Trophoblast cell (in vitro differentiated cells and primary cell): ENCODE measurements at regions not wholly inside any gene's neighbourhood (a gene's known extent, or its start where the extent isn't known, plus 50 kb on each side); places are given as distances from the start of the nearest gene placed in this dataset.

Source experiments
- DNase-seq, 2 donors: peaks; one replicate each; pipeline ENCODE4 v3.0.0-alpha.2; 2016
- H2AFZ ChIP-seq: 2 replicates; pipeline ENCODE4 v1.6.1; 2013; ENCODE audit warnings: low read length, moderate library complexity, mild to moderate bottlenecking; ENCODE audit not compliant: insufficient read depth, poor library complexity
- H2AK5ac ChIP-seq: 2 replicates; pipeline ENCODE4 v1.6.1; 2013; ENCODE audit warnings: mild to moderate bottlenecking, low read length
- H2BK120ac ChIP-seq: 2 replicates; pipeline ENCODE4 v1.6.1; 2013; ENCODE audit warnings: low read length, mild to moderate bottlenecking, moderate library complexity; ENCODE audit not compliant: insufficient read depth, poor library complexity
- H2BK12ac ChIP-seq: 2 replicates; pipeline ENCODE4 v1.6.1; 2013; ENCODE audit warnings: mild to moderate bottlenecking, low read length, moderate library complexity
- H2BK5ac ChIP-seq: 2 replicates; pipeline ENCODE4 v1.6.1; 2013; ENCODE audit warnings: low read length, low read depth, moderate library complexity, mild to moderate bottlenecking; ENCODE audit not compliant: poor library complexity
- H3K14ac ChIP-seq: 2 replicates; pipeline ENCODE4 v1.6.1; 2013; ENCODE audit warnings: mild to moderate bottlenecking, low read length
- H3K18ac ChIP-seq: 2 replicates; pipeline ENCODE4 v1.6.1; 2013; ENCODE audit warnings: mild to moderate bottlenecking, low read length
- H3K23ac ChIP-seq: 2 replicates; pipeline ENCODE4 v1.6.1; 2013; ENCODE audit warnings: low read length
- H3K27ac ChIP-seq: 2 replicates; pipeline ENCODE4 v1.5.1; 2013; ENCODE audit warnings: low read depth, mild to moderate bottlenecking, inconsistent platforms, low read length, moderate library complexity
- H3K27me3 ChIP-seq: 2 replicates; pipeline ENCODE4 v1.6.1; 2013; ENCODE audit warnings: inconsistent platforms, mild to moderate bottlenecking, low read length, moderate library complexity; ENCODE audit not compliant: insufficient read depth
- H3K36me3 ChIP-seq, 2 experiments: 1 replicate in 1 of 2; 2 replicates in 1 of 2; pipeline ENCODE4 v1.6.1; 2013; ENCODE audit warnings: low read length in 2 of 2, mild to moderate bottlenecking in 2 of 2, moderate library complexity in 1 of 2; ENCODE audit not compliant: insufficient read depth in 2 of 2, control insufficient read depth in 1 of 2
- H3K4ac ChIP-seq: 2 replicates; pipeline ENCODE4 v1.6.1; 2013; ENCODE audit warnings: low read depth, mild to moderate bottlenecking, low read length, moderate library complexity
- H3K4me1 ChIP-seq, 2 experiments: 1 replicate in 1 of 2; 2 replicates in 1 of 2; pipeline ENCODE4 v1.6.1; 2013; ENCODE audit warnings: low read length in 2 of 2, mild to moderate bottlenecking in 2 of 2, moderate library complexity in 1 of 2; ENCODE audit not compliant: insufficient read depth in 2 of 2, control insufficient read depth in 1 of 2
- H3K4me2 ChIP-seq: 2 replicates; pipeline ENCODE4 v1.6.1; 2013; ENCODE audit warnings: inconsistent platforms, mild to moderate bottlenecking, low read length, moderate library complexity
- H3K4me3 ChIP-seq: 2 replicates; pipeline ENCODE4 v1.5.1; 2013; ENCODE audit warnings: mild to moderate bottlenecking, low read depth, low read length, inconsistent platforms
- H3K79me1 ChIP-seq: one replicate; pipeline ENCODE4 v1.6.1; 2013; ENCODE audit warnings: low read length
- H3K79me2 ChIP-seq: 2 replicates; pipeline ENCODE4 v1.6.1; 2013; ENCODE audit warnings: low read length, mild to moderate bottlenecking; ENCODE audit not compliant: control insufficient read depth, insufficient read depth, poor library complexity
- H3K9ac ChIP-seq: 2 replicates; pipeline ENCODE4 v1.6.1; 2013; ENCODE audit warnings: mild to moderate bottlenecking, low read length
- H3K9me3 ChIP-seq: 2 replicates; pipeline ENCODE4 v1.6.1; 2013; ENCODE audit warnings: low read depth, mild to moderate bottlenecking, control low read depth, inconsistent platforms, low read length; ENCODE audit not compliant: insufficient read depth
- H4K12ac ChIP-seq: 2 replicates; pipeline ENCODE4 v1.6.1; 2013; ENCODE audit warnings: low read depth, mild to moderate bottlenecking, low read length, moderate library complexity
- H4K8ac ChIP-seq: 2 replicates; pipeline ENCODE4 v1.6.1; 2013; ENCODE audit warnings: low read depth, mild to moderate bottlenecking, low read length, moderate library complexity
- H4K91ac ChIP-seq: one replicate; pipeline ENCODE4 v1.6.1; 2013; ENCODE audit warnings: low read depth, mild to moderate bottlenecking, low read length, moderate library complexity
- WGBS: extraction: QIAGEN DNeasy Blood & Tissue Kit; methylation state at CpG from one replicate; pipeline ENCODE4 v1.1.7; 2013; ENCODE audit warnings: missing lambda C conversion rate; ENCODE audit not compliant: insufficient read length, insufficient coverage; ENCODE audit errors: extremely low coverage; 5-methylcytosine and 5-hydroxymethylcytosine counted together

DNA sequence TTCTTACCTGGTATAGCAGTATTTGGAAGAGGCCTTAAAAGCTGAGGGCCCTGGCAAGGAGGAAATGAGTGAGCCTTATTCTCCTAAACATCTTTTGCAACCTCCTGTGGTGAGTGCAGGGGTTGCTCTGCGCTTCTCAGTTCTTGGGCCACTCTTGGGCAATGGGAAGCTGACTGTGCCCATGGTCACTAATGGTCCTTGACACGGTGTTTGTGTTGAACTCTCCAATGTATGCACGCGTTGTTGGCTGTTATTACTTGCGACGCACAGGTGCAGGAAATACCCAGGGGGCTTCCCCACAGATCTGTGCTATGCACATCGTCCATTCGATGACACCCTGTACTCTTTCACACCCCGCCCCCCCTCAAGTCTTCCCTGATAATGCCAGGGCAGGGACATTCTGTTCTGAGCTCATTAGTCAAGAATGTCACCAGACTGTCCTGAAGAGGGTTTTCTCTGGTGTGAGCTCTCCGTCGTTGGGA is 79.7 kb downstream of the EDN1 start:
- peak; percentile 23 to 40 for DNase-seq
- Histone ChIP-seq H3K27me3 (no peaks in the 10 kb centered on the region), H3K79me1 (peaks cover 2% of the 10 kb centered on the region), H3K27ac (no peak overlapping the region), H2BK12ac (no peak overlapping the region), H4K8ac (no peak overlapping the region), H3K9me3 (no peaks in the 10 kb centered on the region), H3K4ac (no peak overlapping the region), H2AK5ac (no peak overlapping the region), H3K14ac (no peak overlapping the region), H4K91ac (no peak overlapping the region), H3K36me3 (no peaks in the 10 kb centered on the region), H3K23ac (no peak overlapping the region), H2BK5ac (no peak overlapping the region), H3K9ac (no peak overlapping the region), H3K4me2 (no peak overlapping the region), H3K4me3 (no peak overlapping the region), H2AFZ (no peak overlapping the region), H2BK120ac (no peak overlapping the region), H3K79me2 (no peaks in the 10 kb centered on the region), H3K18ac (no peak overlapping the region), H3K4me1 (peaks cover 8 to 15% of the 10 kb centered on the region in 2 experiments), H4K12ac (no peak overlapping the region)
- WGBS, result no CpG with 5 or more reads among the region's 11 CpGs

DNA sequence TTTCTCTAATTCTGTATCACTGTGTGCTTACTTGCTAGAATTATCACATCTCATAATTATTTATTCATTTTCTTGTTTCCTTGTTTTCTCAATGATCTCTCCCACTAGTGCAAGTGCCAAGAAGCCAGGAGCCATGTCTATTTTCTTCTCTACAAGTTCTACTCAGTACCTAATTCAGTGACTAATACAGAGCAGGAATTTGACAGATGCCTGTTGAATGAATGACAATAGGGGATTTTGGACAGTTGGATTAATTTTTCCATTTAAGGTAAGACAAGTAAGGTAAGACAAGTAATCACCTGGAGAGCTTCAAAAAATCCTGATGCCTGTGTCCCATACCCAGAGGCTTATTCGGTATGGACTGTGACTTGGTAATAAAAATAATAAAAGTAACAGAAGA is 81.0 kb downstream of the EDN1 start:
- Histone ChIP-seq H3K4ac (no peak overlapping the region), H4K12ac (no peak overlapping the region), H3K36me3 (no peaks in the 10 kb centered on the region), H4K91ac (no peak overlapping the region), H3K27me3 (no peaks in the 10 kb centered on the region), H3K79me1 (no peaks in the 10 kb centered on the region), H2BK120ac (no peak overlapping the region), H2BK5ac (no peak overlapping the region), H3K4me3 (no peak overlapping the region), H3K27ac (no peak overlapping the region), H2AFZ (no peak overlapping the region), H3K14ac (no peak overlapping the region), H3K18ac (no peak overlapping the region), H3K79me2 (no peaks in the 10 kb centered on the region), H2AK5ac (no peak overlapping the region), H4K8ac (no peak overlapping the region), H3K9ac (no peak overlapping the region), H3K4me2 (no peak overlapping the region), H3K23ac (no peak overlapping the region), H2BK12ac (no peak overlapping the region), H3K9me3 (no peaks in the 10 kb centered on the region), H3K4me1 (peaks cover 4 to 7% of the 10 kb centered on the region in 2 experiments)
- no CpG with 5 or more reads among the region's 1 CpG for whole genome bisulfite sequencing
- DNase-seq, result peak in 1 of 2 donors; percentile 40

DNA sequence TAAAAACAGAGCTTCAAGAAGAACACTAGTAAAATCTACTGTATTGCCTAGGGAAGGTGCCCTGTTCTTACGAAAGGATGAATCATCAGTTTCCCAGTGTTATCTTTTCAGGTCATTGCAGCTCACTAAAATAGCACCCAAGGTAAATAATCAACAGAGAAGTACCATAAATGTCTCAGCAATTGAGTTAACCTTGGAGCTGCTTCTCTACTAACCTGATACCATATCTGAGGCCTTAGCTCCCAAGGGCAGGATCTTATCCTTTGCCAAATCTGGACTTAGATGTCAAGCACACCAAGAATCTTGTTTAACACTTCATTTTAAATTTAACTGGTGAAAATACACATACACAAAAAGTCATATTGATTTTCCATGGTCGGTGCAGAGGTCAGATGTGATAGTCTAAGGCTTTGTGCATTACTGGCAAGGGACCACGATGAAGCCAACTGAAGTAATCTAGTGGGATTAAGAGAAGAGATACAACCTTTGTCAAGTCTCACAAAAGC is 81.5 kb downstream of the EDN1 start:
- Histone ChIP-seq H4K91ac (no peak overlapping the region), H3K79me1 (no peaks in the 10 kb centered on the region), H3K27me3 (no peaks in the 10 kb centered on the region), H4K8ac (no peak overlapping the region), H2BK5ac (no peak overlapping the region), H3K18ac (no peak overlapping the region), H3K9ac (no peak overlapping the region), H2AFZ (no peak overlapping the region), H3K9me3 (no peaks in the 10 kb centered on the region), H2BK120ac (no peak overlapping the region), H3K36me3 (no peaks in the 10 kb centered on the region), H3K4ac (no peak overlapping the region), H2AK5ac (no peak overlapping the region), H2BK12ac (no peak overlapping the region), H3K79me2 (no peaks in the 10 kb centered on the region), H3K4me3 (no peak overlapping the region), H3K4me2 (no peak overlapping the region), H4K12ac (no peak overlapping the region), H3K4me1 (peaks cover 4 to 6% of the 10 kb centered on the region in 2 experiments), H3K14ac (no peak overlapping the region), H3K23ac (no peak overlapping the region), H3K27ac (no peak overlapping the region)
- DNase-seq, result peak in 1 of 2 donors; percentile 57
- no CpG with 5 or more reads among the region's 3 CpGs for WGBS

DNA sequence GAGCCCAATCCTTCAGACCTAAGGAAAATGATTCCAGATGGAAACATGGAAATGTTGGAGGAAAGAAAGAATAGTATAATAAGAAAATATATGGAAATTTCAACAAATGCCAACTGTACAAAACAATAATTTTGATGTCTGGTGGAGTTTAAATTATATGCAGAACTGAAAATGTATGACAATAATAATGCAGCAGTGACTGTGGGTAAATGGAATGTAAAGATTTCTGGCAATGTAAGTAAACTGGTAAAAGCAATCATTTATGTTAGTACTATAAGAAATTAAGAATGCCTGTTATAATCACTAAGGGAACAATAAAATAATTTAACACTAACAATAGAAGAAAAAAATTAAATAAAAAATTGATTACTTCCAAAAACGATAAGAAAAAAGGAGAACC is 89.0 kb downstream of the EDN1 start:
- Histone ChIP-seq H3K9me3 (no peaks in the 10 kb centered on the region), H2BK12ac (no peak overlapping the region), H2AK5ac (no peak overlapping the region), H3K18ac (no peak overlapping the region), H3K23ac (no peak overlapping the region), H3K4me1 (no peaks in the 10 kb centered on the region), H3K27me3 (no peaks in the 10 kb centered on the region), H3K4me3 (no peak overlapping the region), H3K9ac (no peak overlapping the region), H3K27ac (no peak overlapping the region), H3K79me1 (no peaks in the 10 kb centered on the region), H3K14ac (no peak overlapping the region), H4K12ac (no peak overlapping the region), H3K79me2 (no peaks in the 10 kb centered on the region), H3K4me2 (no peak overlapping the region), H2BK120ac (no peak overlapping the region), H4K8ac (no peak overlapping the region), H2AFZ (no peak overlapping the region), H3K36me3 (no peaks in the 10 kb centered on the region), H3K4ac (no peak overlapping the region), H4K91ac (no peak overlapping the region), H2BK5ac (no peak overlapping the region)
- whole genome bisulfite sequencing, result no CpG with 5 or more reads among the region's 1 CpG
- peak in 1 of 2 donors; percentile 32 for DNase-seq
